HEK293 (cell line): ENCODE measurements at regions not wholly inside any gene's neighbourhood (a gene's known extent, or its start where the extent isn't known, plus 50 kb on each side); places are given as distances from the start of the nearest gene placed in this dataset.

Experiments
- CTCF ChIA-PET: fragments of 350-600 bp; formaldehyde crosslinking; extraction: SDS; loops from one replicate; lab custom pipeline; 2021; ENCODE audit warnings: antibody characterized with exemption; lab: Yijun Ruan, JAX
- POLR2A ChIA-PET: fragments of 300-600 bp; formaldehyde crosslinking; extraction: SDS; loops from one replicate; lab custom pipeline; 2020; ENCODE audit warnings: antibody characterized with exemption, inconsistent platforms; lab: Yijun Ruan, JAX
- H3K27ac ChIP-seq: fragments of 200-500 bp; sonication (Bioruptor generic); 2 replicates; pipeline ENCODE4 v1.5.1; 2014; ENCODE audit warnings: low read depth, low read length, control low read depth, inconsistent platforms; ENCODE audit errors: extremely low read depth
- H3K36me3 ChIP-seq, 2 experiments: fragments of 200-500 bp in 1 of 2; sonication (Bioruptor generic) in 1 of 2; 1 replicate in 1 of 2; 2 replicates in 1 of 2; pipeline ENCODE4 v1.5.1; 2014 to 2017; ENCODE audit warnings: inconsistent platforms in 2 of 2, low read length in 2 of 2; ENCODE audit not compliant: control insufficient read depth in 2 of 2, insufficient read depth in 1 of 2
- H3K4me1 ChIP-seq: fragments of 200-500 bp; sonication (Bioruptor generic); 2 replicates; pipeline ENCODE4 v1.5.1; 2014; ENCODE audit warnings: mild to moderate bottlenecking, low read length, inconsistent platforms; ENCODE audit not compliant: control insufficient read depth, insufficient read depth
- H3K4me3 ChIP-seq: 2 replicates; pipeline ENCODE4 v1.5.1; 2011; ENCODE audit warnings: low read depth, mild to moderate bottlenecking, control low read depth, low read length, moderate library complexity
- H3K9me3 ChIP-seq: fragments of 200-500 bp; sonication (Bioruptor generic); 2 replicates; pipeline ENCODE4 v1.5.1; 2014; ENCODE audit warnings: low read depth, low read length, inconsistent platforms; ENCODE audit not compliant: control insufficient read depth, insufficient read depth
- GLIS2 ChIP-seq: fragments of 450-650 bp; formaldehyde crosslinking; IDR thresholded peaks from 2 replicates; pipeline ENCODE4 v1.5.1; 2016; ENCODE audit warnings: missing biosample characterization, missing genetic modification characterization
- SALL2 ChIP-seq: fragments of 450-650 bp; formaldehyde crosslinking; IDR thresholded peaks from 2 replicates; pipeline ENCODE4 v1.5.0; 2017; ENCODE audit warnings: missing biosample characterization, mild to moderate bottlenecking, missing genetic modification characterization, borderline replicate concordance
- SP7 ChIP-seq: fragments of 450-650 bp; formaldehyde crosslinking; IDR thresholded peaks from 2 replicates; pipeline ENCODE4 v1.5.1; 2016; ENCODE audit warnings: missing biosample characterization, missing genetic modification characterization
- TSHZ1 ChIP-seq: fragments of 450-650 bp; formaldehyde crosslinking; IDR thresholded peaks from 2 replicates; pipeline ENCODE4 v1.5.1; 2016; ENCODE audit warnings: missing biosample characterization, missing genetic modification characterization, borderline replicate concordance
- YY2 ChIP-seq: fragments of 450-650 bp; formaldehyde crosslinking; IDR thresholded peaks from 2 replicates; pipeline ENCODE4 v1.5.1; 2016; ENCODE audit warnings: missing biosample characterization, missing genetic modification characterization
- ZBTB7A ChIP-seq: fragments of 450-650 bp; formaldehyde crosslinking; IDR thresholded peaks from 2 replicates; pipeline ENCODE4 v1.5.1; 2016; ENCODE audit warnings: low read depth, missing biosample characterization, missing genetic modification characterization
- ZEB2 ChIP-seq: fragments of 450-650 bp; formaldehyde crosslinking; IDR thresholded peaks from 2 replicates; pipeline ENCODE4 v1.5.1; 2016; ENCODE audit warnings: missing biosample characterization, missing genetic modification characterization
- ZNF10 ChIP-seq: fragments of 450-650 bp; formaldehyde crosslinking; IDR thresholded peaks from 2 replicates; pipeline ENCODE4 v1.5.1; 2017; ENCODE audit warnings: missing biosample characterization, missing genetic modification characterization
- ZNF155 ChIP-seq: fragments of 450-650 bp; formaldehyde crosslinking; IDR thresholded peaks from 2 replicates; pipeline ENCODE4 v1.5.1; 2016; ENCODE audit warnings: missing biosample characterization, missing genetic modification characterization
- ZNF366 ChIP-seq: fragments of 450-650 bp; formaldehyde crosslinking; conservative IDR thresholded peaks from 2 replicates; pipeline ENCODE4 v1.5.1; 2016; ENCODE audit warnings: missing biosample characterization, missing genetic modification characterization
- ZNF423 ChIP-seq: fragments of 450-650 bp; formaldehyde crosslinking; IDR thresholded peaks from 2 replicates; pipeline ENCODE4 v1.5.1; 2016; ENCODE audit warnings: missing biosample characterization, missing genetic modification characterization
- ZNF433 ChIP-seq: fragments of 450-650 bp; formaldehyde crosslinking; IDR thresholded peaks from 2 replicates; pipeline ENCODE4 v1.5.1; 2016; ENCODE audit warnings: missing biosample characterization, missing genetic modification characterization, low read depth
- ZNF48 ChIP-seq: fragments of 450-650 bp; formaldehyde crosslinking; IDR thresholded peaks from 2 replicates; pipeline ENCODE4 v1.5.1; 2016; ENCODE audit warnings: missing biosample characterization, missing genetic modification characterization
- ZNF501 ChIP-seq: fragments of 450-650 bp; formaldehyde crosslinking; IDR thresholded peaks from 2 replicates; pipeline ENCODE4 v1.5.1; 2016; ENCODE audit warnings: missing biosample characterization, missing genetic modification characterization
- ZNF530 ChIP-seq: fragments of 450-650 bp; formaldehyde crosslinking; IDR thresholded peaks from 2 replicates; pipeline ENCODE4 v1.5.1; 2016; ENCODE audit warnings: low read depth, missing biosample characterization, missing genetic modification characterization
- ZNF600 ChIP-seq: fragments of 450-650 bp; formaldehyde crosslinking; IDR thresholded peaks from 2 replicates; pipeline ENCODE4 v1.5.1; 2016; ENCODE audit warnings: missing biosample characterization, missing genetic modification characterization
- ZNF645 ChIP-seq: fragments of 450-650 bp; formaldehyde crosslinking; IDR thresholded peaks from 2 replicates; pipeline ENCODE4; 2016; ENCODE audit warnings: missing biosample characterization, missing genetic modification characterization
- ZNF658 ChIP-seq: fragments of 450-650 bp; formaldehyde crosslinking; IDR thresholded peaks from 2 replicates; pipeline ENCODE4; 2016; ENCODE audit warnings: missing biosample characterization, missing genetic modification characterization
- ZNF677 ChIP-seq: fragments of 450-650 bp; IDR thresholded peaks from 2 replicates; pipeline ENCODE4 v1.5.0; 2018; ENCODE audit warnings: missing biosample characterization, mild to moderate bottlenecking, missing genetic modification characterization, moderate library complexity
- ZNF76 ChIP-seq: fragments of 450-650 bp; formaldehyde crosslinking; IDR thresholded peaks from 2 replicates; pipeline ENCODE4; 2016; ENCODE audit warnings: low read depth, missing biosample characterization, missing genetic modification characterization, borderline replicate concordance
- ZSCAN4 ChIP-seq: fragments of 450-650 bp; formaldehyde crosslinking; IDR thresholded peaks from 2 replicates; pipeline ENCODE4 v1.5.1; 2017; ENCODE audit warnings: missing biosample characterization, missing genetic modification characterization
- TF ChIP-seq, protein P1 (sequence below): fragments of 450-650 bp; formaldehyde crosslinking; IDR thresholded peaks from 2 replicates; pipeline ENCODE4 v1.5.1; 2016; ENCODE audit warnings: missing biosample characterization, missing genetic modification characterization

- TF ChIP-seq SP7 (tag by site-specific recombination) (no peak), GLIS2 (tag by site-specific recombination) (no peak), ZBTB7A (tag by site-specific recombination) (no peak), SALL2 (no peak), ZNF530 (tag by site-specific recombination) (no peak), ZNF433 (tag by site-specific recombination) (no peak), ZSCAN4 (tag by site-specific recombination) (no peak), ZNF501 (tag by site-specific recombination) (no peak), ZNF76 (no peak), ZNF48 (no peak), ZNF366 (tag by site-specific recombination) (no peak)
- TF ChIP-seq, all 188 proteins: peak for 0
These were observed 417.2 kb downstream of the RFPL4B start (continued) for GRCh38 chr6:112764377-112764776.

GRCh38 chr6:112770308-112770707 is 423.2 kb downstream of the RFPL4B start:
- Histone ChIP-seq H3K4me1 (peaks cover 8% of the 10 kb centered on the region; the same call in 1 of the 2 replicates), H3K9me3 (no peaks in the 10 kb centered on the region), H3K36me3 (no peaks in the 10 kb centered on the region), H3K4me3 (no peak overlapping the region), H3K27ac (no peak overlapping the region)
- ChIA-PET CTCF (interaction anchor here (1.0 to 1.2 kb wide), 2 partner anchors 341 to 399 kb away, joined by 3 to 4 read pairs; no protein-coding TSS in a partner anchor), POLR2A (no interaction called here)
- TF ChIP-seq TSHZ1 (tag by site-specific recombination) (no peak), ZNF155 (tag by site-specific recombination) (no peak), ZNF658 (tag by site-specific recombination) (no peak), ZEB2 (tag by site-specific recombination) (no peak), ZNF600 (tag by site-specific recombination) (no peak), ZNF645 (tag by site-specific recombination) (no peak), GLIS2 (tag by site-specific recombination) (no peak), YY2 (tag by site-specific recombination) (no peak), ZNF10 (tag by site-specific recombination) (no peak), ZNF677 (no peak), ZNF423 (no peak)
- TF ChIP-seq, protein P1, sequence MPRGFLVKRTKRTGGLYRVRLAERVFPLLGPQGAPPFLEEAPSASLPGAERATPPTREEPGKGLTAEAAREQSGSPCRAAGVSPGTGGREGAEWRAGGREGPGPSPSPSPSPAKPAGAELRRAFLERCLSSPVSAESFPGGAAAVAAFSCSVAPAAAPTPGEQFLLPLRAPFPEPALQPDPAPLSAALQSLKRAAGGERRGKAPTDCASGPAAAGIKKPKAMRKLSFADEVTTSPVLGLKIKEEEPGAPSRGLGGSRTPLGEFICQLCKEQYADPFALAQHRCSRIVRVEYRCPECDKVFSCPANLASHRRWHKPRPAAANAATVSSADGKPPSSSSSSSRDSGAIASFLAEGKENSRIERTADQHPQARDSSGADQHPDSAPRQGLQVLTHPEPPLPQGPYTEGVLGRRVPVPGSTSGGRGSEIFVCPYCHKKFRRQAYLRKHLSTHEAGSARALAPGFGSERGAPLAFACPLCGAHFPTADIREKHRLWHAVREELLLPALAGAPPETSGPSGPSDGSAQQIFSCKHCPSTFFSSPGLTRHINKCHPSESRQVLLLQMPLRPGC (tag by site-specific recombination): no peak
- TF ChIP-seq, all 188 proteins: peak for 0
